ENCODE measurements at regions not wholly inside any gene's neighbourhood (a gene's known extent, or its start where the extent isn't known, plus 50 kb on each side); places are given as distances from the start of the nearest gene placed in this dataset.

DNA sequence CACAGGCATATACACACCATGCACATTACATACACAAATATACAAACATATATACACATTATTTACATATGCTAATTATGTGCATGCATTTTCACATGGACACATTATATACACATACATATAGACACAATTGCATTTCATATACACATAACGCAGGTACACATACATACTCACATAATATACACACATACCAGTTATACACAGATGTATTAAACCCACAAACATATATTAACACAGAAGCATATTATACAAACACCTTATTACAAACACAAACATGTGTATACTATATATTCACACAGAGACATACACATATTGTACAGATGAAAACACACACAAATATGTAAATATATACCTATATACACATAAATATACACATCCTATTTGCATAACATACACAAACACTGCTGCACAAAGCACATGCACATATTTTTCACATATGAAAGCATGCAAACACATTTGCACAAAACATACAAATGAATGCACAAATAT is 140.2 kb downstream of the VEGFA start:
- no peak for DNase-seq (ENCODE audit: low spot score in 2 of 2)
- Histone ChIP-seq H3K36me3 (no peaks in the 10 kb centered on the region), H3K4me3 (no peak overlapping the region), H3K27ac (no peak overlapping the region), H3K9me3 (no peaks in the 10 kb centered on the region), H3K27me3 (peaks cover 2% of the 10 kb centered on the region), H3K4me1 (peaks cover 3% of the 10 kb centered on the region)
- 95% methylated on average over 1 of the region's 1 CpG for whole genome bisulfite sequencing
- TF ChIP-seq POLR2AphosphoS5 (IDR thresholded peaks at IDR 0.05), result no peak
- TF ChIP-seq EP300 (IDR thresholded peaks at IDR 0.05), result no peak
- TF ChIP-seq, protein P1, sequence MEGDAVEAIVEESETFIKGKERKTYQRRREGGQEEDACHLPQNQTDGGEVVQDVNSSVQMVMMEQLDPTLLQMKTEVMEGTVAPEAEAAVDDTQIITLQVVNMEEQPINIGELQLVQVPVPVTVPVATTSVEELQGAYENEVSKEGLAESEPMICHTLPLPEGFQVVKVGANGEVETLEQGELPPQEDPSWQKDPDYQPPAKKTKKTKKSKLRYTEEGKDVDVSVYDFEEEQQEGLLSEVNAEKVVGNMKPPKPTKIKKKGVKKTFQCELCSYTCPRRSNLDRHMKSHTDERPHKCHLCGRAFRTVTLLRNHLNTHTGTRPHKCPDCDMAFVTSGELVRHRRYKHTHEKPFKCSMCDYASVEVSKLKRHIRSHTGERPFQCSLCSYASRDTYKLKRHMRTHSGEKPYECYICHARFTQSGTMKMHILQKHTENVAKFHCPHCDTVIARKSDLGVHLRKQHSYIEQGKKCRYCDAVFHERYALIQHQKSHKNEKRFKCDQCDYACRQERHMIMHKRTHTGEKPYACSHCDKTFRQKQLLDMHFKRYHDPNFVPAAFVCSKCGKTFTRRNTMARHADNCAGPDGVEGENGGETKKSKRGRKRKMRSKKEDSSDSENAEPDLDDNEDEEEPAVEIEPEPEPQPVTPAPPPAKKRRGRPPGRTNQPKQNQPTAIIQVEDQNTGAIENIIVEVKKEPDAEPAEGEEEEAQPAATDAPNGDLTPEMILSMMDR (IDR thresholded peaks at IDR 0.05), result no peak
- TF ChIP-seq POLR2A (IDR thresholded peaks at IDR 0.05), result no peak

DNA sequence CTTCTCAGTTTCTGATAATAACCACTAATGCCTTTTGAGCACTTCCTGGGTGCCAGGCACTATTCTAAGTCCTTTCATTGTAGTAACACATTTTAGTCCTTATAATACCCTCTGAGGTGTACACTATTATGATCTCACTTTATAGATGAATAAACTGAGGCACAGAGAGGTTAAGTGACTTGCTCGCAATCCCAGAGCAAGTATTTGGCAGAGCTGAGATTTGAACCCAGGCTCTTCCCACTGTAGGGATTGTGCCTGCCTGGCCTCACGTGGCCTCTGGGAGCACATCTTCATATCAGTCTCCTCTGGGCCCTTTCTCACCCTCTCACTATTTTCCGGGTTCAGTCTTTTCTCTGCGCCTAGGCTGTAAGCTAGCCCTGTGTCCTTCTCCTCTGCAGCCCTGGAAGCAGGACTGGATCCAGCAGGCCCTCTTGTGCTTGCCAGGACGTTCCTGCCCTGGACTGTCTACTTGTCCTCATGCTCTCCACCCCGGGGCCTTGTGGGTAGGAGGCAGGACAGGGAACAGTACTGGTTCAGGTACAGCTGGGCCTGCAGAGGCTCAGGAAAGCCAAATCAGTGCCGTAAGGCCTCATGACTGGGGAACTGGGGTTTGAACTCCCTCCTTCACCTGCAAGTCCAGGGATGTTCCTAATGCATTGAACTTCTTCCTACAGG is 139.6 kb downstream of the VEGFA start:
- DNase-seq (ENCODE audit: low spot score in 2 of 2), result no peak
- TF ChIP-seq EP300 (IDR thresholded peaks at IDR 0.05) (no peak), POLR2AphosphoS5 (IDR thresholded peaks at IDR 0.05) (no peak), POLR2A (IDR thresholded peaks at IDR 0.05) (no peak)
- TF ChIP-seq, protein P1 (IDR thresholded peaks at IDR 0.05), result no peak
- Histone ChIP-seq H3K27me3 (peaks cover 2% of the 10 kb centered on the region), H3K4me3 (no peak overlapping the region), H3K4me1 (peaks cover 3% of the 10 kb centered on the region), H3K27ac (no peak overlapping the region), H3K36me3 (no peaks in the 10 kb centered on the region), H3K9me3 (no peaks in the 10 kb centered on the region)
- WGBS, result 89% methylated on average over 7 of the region's 7 CpGs

DNA sequence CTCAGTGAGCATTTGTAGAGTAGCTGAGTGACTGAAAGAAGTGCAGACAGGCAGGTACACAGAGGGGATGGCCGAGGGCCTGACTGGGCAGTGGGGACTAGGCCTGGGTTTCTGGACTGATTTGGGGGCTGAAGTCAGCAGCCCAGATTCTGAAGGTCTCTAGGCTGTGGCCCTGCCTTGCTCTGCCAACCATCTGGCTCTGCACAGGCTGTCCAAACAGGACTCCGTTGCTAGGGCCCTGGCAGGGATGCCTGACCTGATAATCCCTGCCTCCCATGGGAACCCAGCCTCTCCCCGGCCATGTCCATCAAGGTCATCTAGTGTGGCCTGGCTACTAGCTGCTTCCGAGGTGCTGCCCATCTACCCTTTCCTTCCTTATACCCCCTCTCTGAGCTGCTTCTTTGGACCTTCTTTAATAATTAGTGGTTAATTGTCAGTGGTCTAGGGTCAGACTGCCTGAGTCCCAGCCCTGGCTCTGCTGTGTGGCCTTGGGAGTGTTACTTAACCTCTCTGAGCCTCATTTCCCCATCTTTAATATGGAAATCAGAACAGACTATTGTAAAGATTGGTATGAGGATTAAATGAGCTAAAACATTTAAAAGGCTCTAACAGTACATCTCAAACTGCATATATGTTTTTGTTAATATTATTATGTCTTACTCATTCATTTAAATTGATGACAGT is 137.9 kb downstream of the VEGFA start:
- H3K9me3 ChIP-seq, result no peaks in the 10 kb centered on the region
- peaks cover 3% of the 10 kb centered on the region for H3K4me1 ChIP-seq
- DNase-seq (ENCODE audit: low spot score in 2 of 2), result no peak
- peaks cover 2% of the 10 kb centered on the region for H3K27me3 ChIP-seq
- no peaks in the 10 kb centered on the region for H3K36me3 ChIP-seq
- H3K27ac ChIP-seq, result no peak overlapping the region
- no peak overlapping the region for H3K4me3 ChIP-seq
- WGBS, result 94% methylated on average over 4 of the region's 4 CpGs
- TF ChIP-seq, protein P1 (IDR thresholded peaks at IDR 0.05), result no peak

DNA sequence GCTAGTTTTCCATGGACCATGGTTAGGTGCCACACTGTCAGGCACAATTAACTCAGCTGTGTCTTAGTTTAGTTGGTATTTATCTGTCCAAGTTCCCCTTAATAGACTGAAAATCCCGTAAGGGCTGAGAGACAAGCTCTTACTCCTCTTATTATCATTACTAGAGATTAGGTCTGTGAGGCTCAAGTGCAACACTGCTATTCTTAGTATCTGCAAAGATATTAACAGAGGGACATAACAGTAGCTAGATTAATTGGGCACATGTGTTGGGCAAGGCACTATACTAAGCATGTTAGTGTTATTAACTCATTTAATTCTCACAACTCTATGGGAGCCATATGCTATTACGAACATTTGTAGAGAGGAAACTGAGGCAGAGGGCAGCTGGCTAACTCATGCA is 137.3 kb downstream of the VEGFA start:
- Histone ChIP-seq H3K27ac (no peak overlapping the region), H3K9me3 (no peaks in the 10 kb centered on the region), H3K36me3 (no peaks in the 10 kb centered on the region), H3K4me3 (no peak overlapping the region), H3K27me3 (peaks cover 2% of the 10 kb centered on the region), H3K4me1 (peaks cover 3% of the 10 kb centered on the region)
- DNase-seq (ENCODE audit: low spot score in 2 of 2), result no peak
- TF ChIP-seq EP300 (IDR thresholded peaks at IDR 0.05) (no peak), POLR2A (IDR thresholded peaks at IDR 0.05) (no peak), POLR2AphosphoS5 (IDR thresholded peaks at IDR 0.05) (no peak)
- TF ChIP-seq, protein P1 (IDR thresholded peaks at IDR 0.05), result no peak
- 96% methylated on average over 2 of the region's 2 CpGs for WGBS

DNA sequence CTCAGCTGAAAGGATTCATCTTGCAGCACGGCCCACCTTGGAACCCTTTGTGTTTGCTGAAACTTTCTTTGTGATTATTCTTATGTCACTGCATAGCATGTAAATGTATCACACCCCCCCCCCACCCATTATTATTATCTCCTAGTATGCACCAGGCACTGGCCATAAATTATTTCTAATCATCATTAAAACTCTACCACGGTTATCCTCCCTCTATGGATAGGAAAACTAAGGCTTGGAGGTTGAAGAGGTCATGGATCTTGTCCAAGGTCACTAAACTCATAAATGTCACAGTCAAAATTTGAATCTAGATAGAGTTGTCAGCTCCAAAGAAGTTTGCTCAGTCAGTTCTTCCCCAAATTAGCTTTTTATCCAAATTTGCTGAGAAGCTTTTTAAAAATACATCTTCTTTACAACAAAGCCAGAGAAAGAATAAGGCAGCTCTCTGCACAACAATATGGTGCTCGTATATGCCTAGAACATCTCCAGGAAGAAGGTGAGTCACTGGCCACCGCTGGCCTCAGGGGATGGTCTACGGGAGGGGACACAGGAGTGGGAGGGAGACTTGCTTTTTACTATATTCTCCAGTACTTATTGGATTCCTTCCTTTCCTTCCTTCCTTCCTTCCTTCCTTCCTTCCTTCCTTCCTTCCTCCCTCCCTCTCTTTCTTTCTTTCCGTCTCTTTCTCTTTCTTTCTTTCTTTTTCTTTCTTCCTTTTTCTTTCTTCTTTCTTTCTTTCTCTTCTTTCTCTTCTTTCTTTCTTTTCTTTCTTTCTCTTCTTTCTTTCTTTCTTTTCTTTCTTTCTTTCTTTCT is 134.5 kb downstream of the VEGFA start:
- H3K27ac ChIP-seq, result no peak overlapping the region
- TF ChIP-seq EP300 (IDR thresholded peaks at IDR 0.05), result no peak
- TF ChIP-seq POLR2A (IDR thresholded peaks at IDR 0.05), result no peak
- TF ChIP-seq POLR2AphosphoS5 (IDR thresholded peaks at IDR 0.05), result no peak
- TF ChIP-seq, protein P1 (IDR thresholded peaks at IDR 0.05), result no peak
- H3K36me3 ChIP-seq, result no peaks in the 10 kb centered on the region
- H3K4me3 ChIP-seq, result no peak overlapping the region
- H3K9me3 ChIP-seq, result no peaks in the 10 kb centered on the region
- 82% methylated on average over 6 of the region's 6 CpGs for WGBS
- no peak for DNase-seq (ENCODE audit: low spot score in 2 of 2)
- H3K27me3 ChIP-seq, result peaks cover 2% of the 10 kb centered on the region
- H3K4me1 ChIP-seq, result no peaks in the 10 kb centered on the region
